ENCODE measurements at regions not wholly inside any gene's neighbourhood (a gene's known extent, or its start where the extent isn't known, plus 50 kb on each side); places are given as distances from the start of the nearest gene placed in this dataset.
"Not testable (repeated sequence)": the region's sequence is repeated elsewhere in the genome, so short reads cannot be mapped to it uniquely, and the experiment has no call there.

DNA sequence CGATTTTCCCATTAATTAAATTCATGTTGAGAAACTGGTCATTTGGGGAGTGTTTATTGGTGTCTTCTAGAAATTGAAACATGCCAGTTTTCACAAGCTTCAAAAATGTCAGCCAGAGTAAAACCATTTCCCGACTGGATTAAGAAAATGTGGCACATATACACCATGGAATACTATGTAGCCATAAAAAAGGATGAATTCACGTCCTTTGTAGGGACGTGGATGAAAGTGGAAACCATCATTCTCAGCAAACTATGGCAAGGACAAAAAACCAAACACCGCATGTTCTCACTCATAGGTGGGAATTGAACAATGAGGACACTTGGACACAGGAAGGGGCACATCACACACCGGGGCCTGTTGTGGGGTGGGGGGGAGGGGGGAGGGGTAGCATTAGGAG, 162.1 kb upstream of the FGF13 start:
- H3K36me3 Mint-ChIP-seq (ENCODE audit: low read depth); CTCF ChIA-PET; intact Hi-C loops (cut with micrococcal nuclease); H3K4me3 Mint-ChIP-seq; DNase-seq; H3K9me3 Mint-ChIP-seq; H3K27ac Mint-ChIP-seq; H3K4me1 Mint-ChIP-seq (ENCODE audit: low read depth); H3K27me3 Mint-ChIP-seq (ENCODE audit: low read depth): not testable (repeated sequence)

DNA sequence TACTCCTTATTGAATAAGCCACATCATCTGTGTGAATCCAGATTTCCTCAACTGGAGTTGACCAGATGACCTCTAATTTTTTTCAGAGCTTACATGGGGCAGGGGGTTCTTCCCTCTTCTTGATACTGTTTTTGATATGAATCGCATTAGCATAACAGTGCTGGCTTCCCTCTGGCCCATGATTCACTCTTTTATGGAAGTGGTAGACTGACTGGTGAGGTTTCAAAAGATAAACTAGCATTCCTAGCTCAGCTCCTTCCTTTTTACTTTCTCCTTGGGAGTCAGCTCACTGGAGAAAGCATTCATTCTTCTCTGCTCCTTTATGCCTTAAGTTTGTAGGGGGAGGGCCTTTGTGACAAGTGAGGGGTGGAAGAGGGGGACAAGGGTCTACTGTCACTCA, 161.0 kb upstream of the FGF13 start:
- Mint-ChIP-seq H3K9me3 (no peaks in the 10 kb centered on the region), H3K4me3 (no peak overlapping the region), H3K27ac (no peak overlapping the region), H3K36me3 (ENCODE audit: low read depth) (no peaks in the 10 kb centered on the region), H3K4me1 (ENCODE audit: low read depth) (no peaks in the 10 kb centered on the region), H3K27me3 (ENCODE audit: low read depth) (no peaks in the 10 kb centered on the region)
- CTCF ChIA-PET = no interaction called here
- no peak for DNase-seq
- intact Hi-C loops (cut with micrococcal nuclease) = no loop called here

DNA sequence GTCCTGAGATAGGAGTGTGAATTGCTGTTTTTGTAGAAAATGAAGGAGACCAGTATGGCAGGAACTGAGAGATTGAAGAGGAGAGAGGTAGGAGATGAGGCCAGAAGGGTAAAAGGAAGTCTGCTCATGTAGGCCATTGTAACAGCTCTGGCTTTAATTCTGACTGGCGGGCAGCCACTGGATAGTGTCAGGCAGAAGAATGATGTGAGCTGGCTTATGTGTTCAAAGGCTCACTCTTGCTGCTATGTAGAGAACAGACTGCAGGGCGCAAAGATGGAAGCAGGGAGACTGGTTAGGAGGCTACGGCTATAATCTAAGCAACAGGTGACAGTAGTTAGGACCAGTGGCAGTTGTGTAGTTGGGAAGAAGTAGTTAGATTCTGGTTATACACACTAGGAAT, 160.2 kb upstream of the FGF13 start:
- DNase-seq = no peak
- Mint-ChIP-seq H3K27ac (no peak overlapping the region), H3K27me3 (ENCODE audit: low read depth) (no peaks in the 10 kb centered on the region), H3K4me1 (ENCODE audit: low read depth) (no peaks in the 10 kb centered on the region), H3K9me3 (no peaks in the 10 kb centered on the region), H3K4me3 (no peak overlapping the region), H3K36me3 (ENCODE audit: low read depth) (no peaks in the 10 kb centered on the region)
- CTCF ChIA-PET = no interaction called here
- intact Hi-C loops (cut with micrococcal nuclease) = no loop called here

DNA sequence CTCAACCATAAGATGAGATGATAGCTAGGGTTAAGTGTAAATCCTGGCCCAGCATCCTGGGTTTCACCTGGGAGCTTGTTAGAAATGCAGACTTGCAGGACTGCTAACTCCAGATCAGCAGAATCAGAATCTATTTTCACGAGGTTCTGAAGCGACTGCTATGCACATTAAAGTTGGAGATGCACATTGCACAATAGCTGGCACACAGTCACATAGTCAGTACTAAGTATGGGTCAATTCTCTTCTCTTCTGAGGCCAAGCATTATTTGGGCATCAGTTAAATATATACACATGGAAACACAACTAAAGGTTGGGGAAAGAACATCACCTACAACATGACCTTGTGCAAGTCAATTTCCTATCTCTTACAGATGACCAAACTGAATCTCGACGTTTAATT, 155.1 kb upstream of the FGF13 start:
- no peaks in the 10 kb centered on the region for H3K36me3 Mint-ChIP-seq (ENCODE audit: low read depth)
- H3K27ac Mint-ChIP-seq = no peak overlapping the region
- no peak overlapping the region for H3K4me3 Mint-ChIP-seq
- CTCF ChIA-PET = no interaction called here
- no peaks in the 10 kb centered on the region for H3K27me3 Mint-ChIP-seq (ENCODE audit: low read depth)
- no peaks in the 10 kb centered on the region for H3K9me3 Mint-ChIP-seq
- no peak for DNase-seq
- intact Hi-C loops (cut with micrococcal nuclease) = no loop called here
- H3K4me1 Mint-ChIP-seq (ENCODE audit: low read depth) = no peaks in the 10 kb centered on the region

DNA sequence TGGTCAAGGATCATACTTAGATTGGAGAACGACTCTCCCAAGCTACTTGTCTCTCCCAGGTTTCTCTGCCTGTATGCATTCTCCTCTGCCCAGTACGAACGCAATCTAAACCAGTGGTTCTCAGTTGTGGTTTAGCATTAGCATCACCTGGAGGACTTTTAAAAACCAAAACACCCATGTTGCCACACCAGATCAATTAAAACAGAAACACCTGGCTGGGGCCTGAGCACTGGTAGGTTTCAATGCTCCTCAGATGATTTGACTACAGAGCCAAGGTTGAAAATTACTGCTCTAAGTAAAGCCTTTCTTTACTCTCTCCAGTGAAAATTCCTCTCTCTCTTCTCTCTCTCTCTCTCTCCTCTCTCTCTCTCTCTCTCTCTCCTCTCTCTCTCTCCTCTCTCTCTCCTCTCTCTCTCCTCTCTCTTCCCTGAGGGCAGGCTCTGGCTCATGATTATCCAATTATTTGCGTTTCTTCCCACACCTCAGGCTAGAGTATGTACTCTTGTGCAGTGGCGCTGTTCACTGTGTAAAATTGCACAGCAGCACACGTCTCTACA, 153.7 kb upstream of the FGF13 start:
- H3K4me3 Mint-ChIP-seq = no peak overlapping the region
- DNase-seq = no peak
- H3K4me1 Mint-ChIP-seq (ENCODE audit: low read depth) = no peaks in the 10 kb centered on the region
- intact Hi-C loops (cut with micrococcal nuclease) = no loop called here
- no peaks in the 10 kb centered on the region for H3K9me3 Mint-ChIP-seq
- no peaks in the 10 kb centered on the region for H3K36me3 Mint-ChIP-seq (ENCODE audit: low read depth)
- H3K27ac Mint-ChIP-seq = no peak overlapping the region
- CTCF ChIA-PET = no interaction called here
- H3K27me3 Mint-ChIP-seq (ENCODE audit: low read depth) = no peaks in the 10 kb centered on the region

DNA sequence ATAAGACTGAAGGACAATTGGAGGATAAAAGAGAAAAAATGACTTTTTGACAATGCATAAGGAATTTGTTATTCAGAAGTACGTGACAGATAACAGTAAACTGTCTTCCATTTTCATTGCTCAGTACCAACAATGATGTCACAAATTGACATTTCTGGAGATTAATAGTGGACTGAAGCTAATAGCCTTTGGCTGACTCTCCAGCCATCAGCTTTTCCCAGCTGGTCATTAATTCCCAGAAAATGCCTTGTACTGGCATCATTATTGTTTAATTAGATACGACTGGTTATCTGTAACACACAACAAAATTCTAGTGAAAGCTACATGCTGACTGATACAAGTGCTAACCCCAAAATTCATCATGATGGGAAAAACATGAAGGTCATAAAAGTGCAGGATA, 147.9 kb upstream of the FGF13 start:
- Mint-ChIP-seq H3K9me3 (no peaks in the 10 kb centered on the region), H3K36me3 (ENCODE audit: low read depth) (no peaks in the 10 kb centered on the region), H3K4me3 (no peak overlapping the region), H3K27ac (no peak overlapping the region), H3K27me3 (ENCODE audit: low read depth) (no peaks in the 10 kb centered on the region), H3K4me1 (ENCODE audit: low read depth) (no peaks in the 10 kb centered on the region)
- CTCF ChIA-PET = no interaction called here
- intact Hi-C loops (cut with micrococcal nuclease) = no loop called here
- DNase-seq = no peak

DNA sequence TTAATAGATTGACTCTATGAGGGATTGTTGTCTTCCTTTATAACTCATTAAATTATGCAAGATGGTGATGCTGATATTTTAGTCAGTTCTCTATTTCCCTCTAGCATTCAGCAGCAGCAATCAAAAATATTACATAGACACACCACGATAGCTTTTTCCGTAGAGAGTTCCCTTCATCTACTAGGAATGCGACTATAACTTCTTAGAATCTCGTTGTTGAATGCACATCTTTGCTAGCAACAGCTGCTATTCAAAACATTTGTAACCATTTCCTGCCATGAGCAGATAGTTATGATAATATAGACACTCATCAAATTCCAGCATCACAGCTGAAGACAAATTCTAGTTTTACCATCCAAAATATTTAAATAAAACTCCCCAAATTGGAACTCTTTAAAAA, 147.4 kb upstream of the FGF13 start:
- DNase-seq = no peak
- CTCF ChIA-PET = no interaction called here
- Mint-ChIP-seq H3K9me3 (no peaks in the 10 kb centered on the region), H3K4me1 (ENCODE audit: low read depth) (no peaks in the 10 kb centered on the region), H3K4me3 (no peak overlapping the region), H3K27ac (no peak overlapping the region), H3K27me3 (ENCODE audit: low read depth) (no peaks in the 10 kb centered on the region), H3K36me3 (ENCODE audit: low read depth) (no peaks in the 10 kb centered on the region)
- intact Hi-C loops (cut with micrococcal nuclease) = no loop called here

DNA sequence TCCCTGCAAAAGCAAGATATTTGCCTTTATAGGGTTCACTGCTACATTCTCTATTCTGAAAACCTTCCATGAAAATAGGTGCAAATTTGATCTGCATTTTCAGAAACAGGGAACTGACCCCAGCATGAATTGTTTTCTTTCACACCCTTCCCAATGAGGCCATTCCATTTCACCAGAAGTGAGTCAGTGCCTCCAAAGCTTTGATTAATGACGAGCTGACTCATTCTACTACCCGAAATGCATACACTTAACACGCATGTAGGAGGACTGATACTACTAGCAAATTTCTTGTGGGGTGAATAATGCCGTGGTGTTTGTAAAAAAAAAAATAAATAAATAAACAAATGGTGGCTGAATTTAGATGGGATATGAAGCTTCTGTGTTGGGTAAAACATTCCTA, 146.9 kb upstream of the FGF13 start:
- no peaks in the 10 kb centered on the region for H3K4me1 Mint-ChIP-seq (ENCODE audit: low read depth)
- H3K36me3 Mint-ChIP-seq (ENCODE audit: low read depth) = no peaks in the 10 kb centered on the region
- no peak for DNase-seq
- intact Hi-C loops (cut with micrococcal nuclease) = no loop called here
- CTCF ChIA-PET = no interaction called here
- no peaks in the 10 kb centered on the region for H3K27me3 Mint-ChIP-seq (ENCODE audit: low read depth)
- no peaks in the 10 kb centered on the region for H3K9me3 Mint-ChIP-seq
- H3K27ac Mint-ChIP-seq = no peak overlapping the region
- no peak overlapping the region for H3K4me3 Mint-ChIP-seq

DNA sequence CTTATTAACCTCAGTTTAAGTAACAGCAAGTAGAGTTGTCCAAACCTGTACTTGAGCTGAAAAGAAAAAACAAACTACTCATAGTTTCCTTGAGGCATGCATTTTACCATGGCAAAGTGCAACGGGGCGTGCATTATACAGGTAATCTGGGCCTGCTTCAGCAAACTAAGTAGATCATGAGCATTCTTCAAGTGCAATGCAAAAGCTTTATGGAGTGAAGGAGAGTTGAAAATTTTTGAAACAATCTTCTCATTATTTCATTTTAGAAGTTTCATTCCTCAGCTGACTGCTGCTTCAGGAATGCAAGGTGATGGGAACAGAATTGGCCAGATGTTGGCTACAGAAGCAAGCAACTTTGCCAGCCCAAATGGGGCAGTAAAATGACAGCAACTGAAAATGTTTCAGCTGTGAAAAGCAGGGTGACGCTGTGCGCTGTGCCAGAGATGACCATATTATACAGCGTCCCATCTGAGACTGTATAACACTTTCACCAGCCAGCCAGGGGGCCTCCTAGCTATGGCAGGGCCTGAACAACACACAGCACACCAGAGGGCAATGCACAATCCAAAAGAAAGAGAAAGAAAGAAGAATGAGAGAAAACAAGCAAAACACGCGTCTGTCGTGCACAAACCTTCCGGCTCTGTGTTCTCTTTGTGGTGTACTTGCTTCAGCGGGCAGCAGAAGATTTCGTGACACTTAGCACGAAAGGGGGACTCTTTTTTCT, 145.5 kb upstream of the FGF13 start:
- H3K27me3 Mint-ChIP-seq (ENCODE audit: low read depth) = no peaks in the 10 kb centered on the region
- CTCF ChIA-PET = no interaction called here
- no peaks in the 10 kb centered on the region for H3K9me3 Mint-ChIP-seq

DNA sequence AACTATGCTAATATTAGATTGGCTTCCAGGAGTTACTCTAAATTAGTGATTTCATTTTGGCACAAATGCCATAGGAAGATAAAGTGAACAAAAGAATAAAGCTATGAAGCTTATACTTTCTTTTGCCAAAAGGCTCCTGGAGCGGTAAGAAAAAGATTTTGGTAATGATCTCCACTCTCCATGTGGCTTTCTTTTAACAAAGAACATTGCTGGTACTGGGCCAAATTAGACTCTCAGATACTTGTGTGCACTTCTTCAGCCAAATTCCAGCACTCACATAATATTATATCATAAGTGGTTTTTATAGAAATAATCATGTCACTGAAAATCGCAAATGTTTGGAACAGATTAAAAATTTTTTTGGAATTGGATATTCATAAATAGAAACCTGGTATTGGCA, 142.4 kb upstream of the FGF13 start:
- no peaks in the 10 kb centered on the region for H3K27me3 Mint-ChIP-seq (ENCODE audit: low read depth)
- no peaks in the 10 kb centered on the region for H3K36me3 Mint-ChIP-seq (ENCODE audit: low read depth)
- H3K4me3 Mint-ChIP-seq = no peak overlapping the region
- H3K9me3 Mint-ChIP-seq = peaks cover 2% of the 10 kb centered on the region
- CTCF ChIA-PET = no interaction called here
- DNase-seq = no peak
- H3K27ac Mint-ChIP-seq = no peak overlapping the region
- no peaks in the 10 kb centered on the region for H3K4me1 Mint-ChIP-seq (ENCODE audit: low read depth)
- intact Hi-C loops (cut with micrococcal nuclease) = no loop called here

More for the DNA sequence above, 145.5 kb upstream of the FGF13 start:
- intact Hi-C loops (cut with micrococcal nuclease) = no loop called here
- Mint-ChIP-seq H3K4me3 (no peak overlapping the region), H3K36me3 (ENCODE audit: low read depth) (no peaks in the 10 kb centered on the region), H3K27ac (no peak overlapping the region), H3K4me1 (ENCODE audit: low read depth) (no peaks in the 10 kb centered on the region)
- no peak for DNase-seq

DNA sequence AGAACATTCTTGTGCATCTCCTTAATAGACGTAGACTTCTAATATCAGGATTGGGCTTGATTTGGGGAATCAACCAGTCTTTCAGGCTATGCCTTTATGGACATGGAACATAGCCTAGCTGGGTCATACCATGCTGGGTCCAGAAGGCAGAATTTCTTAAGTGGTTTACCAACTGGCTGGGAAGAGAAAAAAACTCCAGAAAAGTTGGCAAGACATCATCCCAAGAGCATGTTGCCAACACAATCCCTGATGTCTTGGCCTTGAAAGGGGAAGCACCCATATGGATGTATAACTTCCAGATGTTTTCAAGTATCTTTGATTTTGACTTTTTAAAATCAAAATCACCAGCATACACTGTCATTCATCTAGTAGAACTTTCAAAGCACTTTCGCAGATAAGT, 138.0 kb upstream of the FGF13 start:
- Mint-ChIP-seq H3K9me3 (peaks cover 2% of the 10 kb centered on the region), H3K27ac (no peak overlapping the region), H3K27me3 (ENCODE audit: low read depth) (no peaks in the 10 kb centered on the region), H3K36me3 (ENCODE audit: low read depth) (no peaks in the 10 kb centered on the region), H3K4me1 (ENCODE audit: low read depth) (no peaks in the 10 kb centered on the region), H3K4me3 (no peak overlapping the region)
- CTCF ChIA-PET = no interaction called here
- intact Hi-C loops (cut with micrococcal nuclease) = no loop called here
- DNase-seq = no peak

DNA sequence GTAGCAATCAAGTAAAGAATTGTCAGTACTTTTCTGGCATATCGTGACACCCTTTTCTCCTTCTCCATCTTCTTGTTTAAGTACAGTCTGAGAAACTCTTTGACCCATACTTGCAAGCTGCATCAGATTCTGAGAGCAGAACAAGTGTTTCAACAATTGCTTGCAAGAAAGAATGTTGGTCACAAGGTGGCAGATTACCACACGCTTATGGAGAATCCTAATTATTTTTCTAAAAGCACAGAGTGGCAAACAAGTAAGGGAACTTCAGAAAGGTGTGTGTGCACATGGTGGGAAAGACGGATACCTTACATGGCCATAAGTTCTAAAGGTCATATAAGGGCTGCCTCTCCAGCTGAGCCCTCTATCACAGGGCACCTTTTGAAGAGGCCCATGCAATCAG, 136.4 kb upstream of the FGF13 start:
- Mint-ChIP-seq H3K9me3 (peaks cover 2% of the 10 kb centered on the region), H3K27ac (no peak overlapping the region)
- intact Hi-C loops (cut with micrococcal nuclease) = no loop called here

DNA sequence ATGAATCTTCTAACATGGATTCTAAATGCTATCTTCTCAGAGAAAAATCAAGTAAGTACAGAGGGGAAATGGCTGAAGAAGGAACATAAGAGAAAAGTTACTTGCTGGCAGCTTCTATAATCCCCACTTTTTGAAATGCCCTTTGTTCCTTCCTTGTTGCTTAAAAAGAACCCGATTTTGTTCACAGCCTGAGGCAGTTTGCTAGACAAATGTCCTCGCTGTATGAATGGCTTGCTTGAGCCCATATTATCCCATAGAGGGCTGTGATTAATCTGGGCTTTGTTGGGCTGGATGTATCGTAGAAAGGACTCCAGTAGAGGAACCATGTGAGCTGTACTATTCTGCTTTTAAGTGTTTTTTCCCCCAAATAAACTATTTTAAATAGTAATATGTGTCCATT, 134.3 kb upstream of the FGF13 start:
- Mint-ChIP-seq H3K9me3 (peaks cover 2% of the 10 kb centered on the region), H3K36me3 (ENCODE audit: low read depth) (no peaks in the 10 kb centered on the region), H3K27ac (no peak overlapping the region), H3K4me1 (ENCODE audit: low read depth) (no peaks in the 10 kb centered on the region), H3K27me3 (ENCODE audit: low read depth) (no peaks in the 10 kb centered on the region), H3K4me3 (no peak overlapping the region)
- intact Hi-C loops (cut with micrococcal nuclease) = no loop called here
- CTCF ChIA-PET = no interaction called here
- no peak for DNase-seq

More for the DNA sequence above, 136.4 kb upstream of the FGF13 start:
- H3K4me1 Mint-ChIP-seq (ENCODE audit: low read depth) = no peaks in the 10 kb centered on the region
- DNase-seq = no peak
- H3K4me3 Mint-ChIP-seq = no peak overlapping the region
- no peaks in the 10 kb centered on the region for H3K27me3 Mint-ChIP-seq (ENCODE audit: low read depth)
- no peaks in the 10 kb centered on the region for H3K36me3 Mint-ChIP-seq (ENCODE audit: low read depth)
- CTCF ChIA-PET = no interaction called here
